HG03571 (cell line): ENCODE measurements at regions not wholly inside any gene's neighbourhood (a gene's known extent, or its start where the extent isn't known, plus 50 kb on each side); places are given as distances from the start of the nearest gene placed in this dataset.
A peak's percentile ranks its signal among the peaks of the same experiment; 100 is the strongest.

Experiments
- ATAC-seq: cut with Tn5 transposase; IDR thresholded peaks from one replicate; pipeline ENCODE4 v1.9.1; 2021; ENCODE audit not compliant: unreplicated experiment

- ATAC-seq = no peak
Measured at GRCh38 chr13:80040196-80040980, 300.5 kb downstream of the SPRY2 start.

GRCh38 chr13:80039000-80039399 lies 301.9 kb downstream of the SPRY2 start:
- peak; percentile 64 for ATAC-seq

GRCh38 chr13:80038371-80038770 lies 302.6 kb downstream of the SPRY2 start:
- no peak for ATAC-seq

GRCh38 chr13:80037505-80037888 lies 303.4 kb downstream of the SPRY2 start:
- ATAC-seq = no peak

GRCh38 chr13:80036845-80037504 lies 304.0 kb downstream of the SPRY2 start:
- ATAC-seq = peak; percentile 62

- no peak for ATAC-seq
Measured at GRCh38 chr13:80035096-80035495, 305.8 kb downstream of the SPRY2 start.

- ATAC-seq = no peak
Measured at GRCh38 chr13:80033951-80034350, 307.0 kb downstream of the SPRY2 start.

- no peak for ATAC-seq
Measured at GRCh38 chr13:80033286-80033685, 307.6 kb downstream of the SPRY2 start.

- no peak for ATAC-seq
Measured at GRCh38 chr13:80030491-80030890, 310.4 kb downstream of the SPRY2 start.

GRCh38 chr13:80029170-80029569 lies 311.8 kb downstream of the SPRY2 start:
- ATAC-seq = no peak

GRCh38 chr13:80022146-80022545 lies 318.8 kb downstream of the SPRY2 start:
- ATAC-seq = no peak

GRCh38 chr13:80012251-80012650 lies 328.7 kb downstream of the SPRY2 start:
- ATAC-seq = no peak

- ATAC-seq = no peak
Measured at GRCh38 chr13:80011448-80012212, 329.3 kb downstream of the SPRY2 start.

GRCh38 chr13:80010846-80011245 lies 330.1 kb downstream of the SPRY2 start:
- ATAC-seq = no peak

- no peak for ATAC-seq
Measured at GRCh38 chr13:80010286-80010831, 330.6 kb downstream of the SPRY2 start.

- no peak for ATAC-seq
Measured at GRCh38 chr13:80009760-80010159, 331.2 kb downstream of the SPRY2 start.

GRCh38 chr13:80006940-80007339 lies 334.0 kb downstream of the SPRY2 start:
- ATAC-seq = no peak

GRCh38 chr13:80001510-80001842 lies 339.4 kb downstream of the SPRY2 start:
- ATAC-seq = no peak

- ATAC-seq = no peak
Measured at GRCh38 chr13:80000684-80001509, 340.0 kb downstream of the SPRY2 start.

- no peak for ATAC-seq
Measured at GRCh38 chr13:79999601-80000000, 341.3 kb downstream of the SPRY2 start.

- no peak for ATAC-seq
Measured at GRCh38 chr13:79998381-79998880, 342.5 kb downstream of the SPRY2 start.
